CD8-positive, alpha-beta memory T cell (primary cell): ENCODE measurements at regions not wholly inside any gene's neighbourhood (a gene's known extent, or its start where the extent isn't known, plus 50 kb on each side); places are given as distances from the start of the nearest gene placed in this dataset.

ENCODE experiments used
- CTCF ChIA-PET: fragments of 350-600 bp; sonication (Branson Sonifier 250); formaldehyde crosslinking; loops from one replicate; lab custom pipeline; 2021; ENCODE audit warnings: antibody characterized with exemption; lab: Charles Lee
- POLR2A ChIA-PET: fragments of 350-600 bp; sonication (Branson Sonifier 250); formaldehyde crosslinking; loops from one replicate; lab custom pipeline; 2021; ENCODE audit warnings: antibody characterized with exemption; lab: Charles Lee
- DNase-seq, 5 donors: peaks; one replicate each; pipeline versions ENCODE4 v3.0.0 to v3.0.0-alpha.2; 2020 to 2022; ENCODE audit warnings: mixed read lengths in 1 of 5
- H3K27ac ChIP-seq: one replicate; pipeline ENCODE4 v1.7.0; 2013; ENCODE audit warnings: low read depth, mild to moderate bottlenecking, low read length, moderate library complexity
- H3K27me3 ChIP-seq: 2 replicates; pipeline ENCODE4 v1.7.0; 2013; ENCODE audit warnings: low read length, mild to moderate bottlenecking; ENCODE audit not compliant: insufficient read depth, poor library complexity, severe bottlenecking
- H3K36me3 ChIP-seq: 2 replicates; pipeline ENCODE4 v1.7.0; 2013; ENCODE audit warnings: mild to moderate bottlenecking, low read length, moderate library complexity; ENCODE audit not compliant: insufficient read depth
- H3K4me1 ChIP-seq: 2 replicates; pipeline ENCODE4 v1.7.0; 2013; ENCODE audit warnings: mild to moderate bottlenecking, low read length, moderate library complexity; ENCODE audit not compliant: insufficient read depth
- H3K4me3 ChIP-seq: 2 replicates; pipeline ENCODE4 v1.7.0; 2013; ENCODE audit warnings: mild to moderate bottlenecking, low read length
- H3K9me3 ChIP-seq: 2 replicates; pipeline ENCODE4 v1.7.0; 2013; ENCODE audit warnings: mild to moderate bottlenecking, low read length
- H3K27ac Mint-ChIP-seq, 8 donors: one replicate each; pipeline ENCODE4 v1.8.0; 2020 to 2021; ENCODE audit warnings: mixed read lengths in 8 of 8, mild to moderate bottlenecking in 6 of 8, inconsistent platforms in 3 of 8, moderate library complexity in 3 of 8
- H3K27me3 Mint-ChIP-seq, 2 donors: one replicate each; pipeline ENCODE4 v1.8.0; 2020 to 2021; ENCODE audit warnings: mixed read lengths in 2 of 2, mild to moderate bottlenecking in 1 of 2, moderate library complexity in 1 of 2
- H3K36me3 Mint-ChIP-seq, 3 donors: one replicate each; pipeline ENCODE4 v1.8.0; 2020 to 2021; ENCODE audit warnings: mixed read lengths in 3 of 3, inconsistent platforms in 1 of 3, mild to moderate bottlenecking in 1 of 3
- H3K4me1 Mint-ChIP-seq, 3 donors: one replicate each; pipeline ENCODE4 v1.8.0; 2020 to 2021; ENCODE audit warnings: mixed read lengths in 3 of 3, inconsistent platforms in 1 of 3, mild to moderate bottlenecking in 1 of 3
- H3K4me3 Mint-ChIP-seq, 7 donors: one replicate each; pipeline ENCODE4 v1.8.0; 2020 to 2021; ENCODE audit warnings: mixed read lengths in 7 of 7, mild to moderate bottlenecking in 6 of 7, moderate library complexity in 4 of 7, inconsistent platforms in 2 of 7
- H3K9me3 Mint-ChIP-seq, 5 donors: one replicate each; pipeline ENCODE4 v1.8.0; 2020 to 2022; ENCODE audit warnings: mixed read lengths in 5 of 5, mild to moderate bottlenecking in 3 of 5, moderate library complexity in 2 of 5, inconsistent platforms in 1 of 5

DNA sequence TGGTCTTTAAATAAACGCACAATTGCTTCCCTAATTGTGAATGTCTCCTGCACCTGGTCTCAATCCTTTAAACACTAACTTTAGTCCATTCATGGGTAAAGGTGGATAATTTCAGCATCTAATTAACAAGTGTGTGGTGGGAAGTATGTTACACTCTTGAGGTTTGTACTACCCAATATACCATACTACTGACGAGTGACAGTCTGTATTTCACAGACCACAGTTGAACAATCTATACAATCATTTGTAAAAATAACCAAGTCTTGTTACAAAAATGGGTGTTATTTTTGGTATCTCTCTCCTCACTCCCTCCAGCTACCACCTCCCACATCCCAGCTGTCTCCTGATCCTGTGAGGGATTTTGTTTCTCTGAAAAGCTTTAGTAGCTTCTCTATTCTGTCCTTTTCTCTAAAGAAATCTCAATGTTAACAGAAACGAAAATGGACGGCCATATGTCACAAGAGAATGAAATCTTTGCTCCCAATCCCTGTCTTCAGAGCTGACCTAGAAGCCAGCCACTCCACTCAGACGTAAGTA, 62.3 kb upstream of the ZNF366 start:
- Histone ChIP-seq H3K27ac (no peak overlapping the region), H3K4me1 (no peaks in the 10 kb centered on the region), H3K36me3 (no peaks in the 10 kb centered on the region), H3K4me3 (no peak overlapping the region), H3K27me3 (no peaks in the 10 kb centered on the region), H3K9me3 (no peaks in the 10 kb centered on the region)
- H3K4me1 Mint-ChIP-seq: no peaks in the 10 kb centered on the region
- no peak for DNase-seq
- CTCF ChIA-PET: no interaction called here
- POLR2A ChIA-PET: no interaction called here
- H3K27ac Mint-ChIP-seq: no peak overlapping the region
- H3K27me3 Mint-ChIP-seq: peaks cover 14 to 44% of the 10 kb centered on the region in 2 donors
- no peaks in the 10 kb centered on the region for H3K9me3 Mint-ChIP-seq
- H3K4me3 Mint-ChIP-seq: no peak overlapping the region
- no peaks in the 10 kb centered on the region for H3K36me3 Mint-ChIP-seq

DNA sequence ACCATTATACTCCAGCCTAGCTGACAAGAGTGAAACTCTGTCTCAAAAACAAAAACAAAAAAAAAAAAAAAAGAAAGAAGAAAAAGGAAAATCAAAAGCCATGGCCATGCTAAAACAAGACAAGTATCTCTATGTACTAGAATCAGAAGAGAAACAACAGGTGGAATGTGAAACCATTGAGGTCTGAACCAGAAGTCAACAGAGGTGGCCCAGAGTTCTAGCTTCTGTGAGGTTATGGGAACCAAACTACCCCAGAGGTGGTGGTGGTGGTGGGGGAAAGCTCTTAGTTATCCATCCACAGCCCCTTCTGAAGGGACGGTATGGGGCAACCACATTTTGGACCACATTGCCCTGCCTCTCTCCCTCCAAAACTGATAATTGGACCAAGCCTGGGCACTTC, 59.5 kb upstream of the ZNF366 start:
- H3K27me3 Mint-ChIP-seq: peaks cover 16 to 58% of the 10 kb centered on the region in 2 donors
- no peak for DNase-seq
- ChIA-PET POLR2A (no interaction called here), CTCF (interaction anchor here (1.0 kb wide), 1 partner anchor 25 kb away, joined by 3 read pairs; no protein-coding TSS in a partner anchor)
- H3K27me3 ChIP-seq: no peaks in the 10 kb centered on the region
- no peaks in the 10 kb centered on the region for H3K9me3 Mint-ChIP-seq
- H3K27ac Mint-ChIP-seq: no peak overlapping the region
- no peak overlapping the region for H3K27ac ChIP-seq
- no peaks in the 10 kb centered on the region for H3K9me3 ChIP-seq
- H3K4me1 ChIP-seq: no peaks in the 10 kb centered on the region
- H3K4me1 Mint-ChIP-seq: no peaks in the 10 kb centered on the region
- H3K4me3 Mint-ChIP-seq: no peak overlapping the region
- H3K36me3 Mint-ChIP-seq: no peaks in the 10 kb centered on the region
- H3K36me3 ChIP-seq: no peaks in the 10 kb centered on the region
- no peak overlapping the region for H3K4me3 ChIP-seq

DNA sequence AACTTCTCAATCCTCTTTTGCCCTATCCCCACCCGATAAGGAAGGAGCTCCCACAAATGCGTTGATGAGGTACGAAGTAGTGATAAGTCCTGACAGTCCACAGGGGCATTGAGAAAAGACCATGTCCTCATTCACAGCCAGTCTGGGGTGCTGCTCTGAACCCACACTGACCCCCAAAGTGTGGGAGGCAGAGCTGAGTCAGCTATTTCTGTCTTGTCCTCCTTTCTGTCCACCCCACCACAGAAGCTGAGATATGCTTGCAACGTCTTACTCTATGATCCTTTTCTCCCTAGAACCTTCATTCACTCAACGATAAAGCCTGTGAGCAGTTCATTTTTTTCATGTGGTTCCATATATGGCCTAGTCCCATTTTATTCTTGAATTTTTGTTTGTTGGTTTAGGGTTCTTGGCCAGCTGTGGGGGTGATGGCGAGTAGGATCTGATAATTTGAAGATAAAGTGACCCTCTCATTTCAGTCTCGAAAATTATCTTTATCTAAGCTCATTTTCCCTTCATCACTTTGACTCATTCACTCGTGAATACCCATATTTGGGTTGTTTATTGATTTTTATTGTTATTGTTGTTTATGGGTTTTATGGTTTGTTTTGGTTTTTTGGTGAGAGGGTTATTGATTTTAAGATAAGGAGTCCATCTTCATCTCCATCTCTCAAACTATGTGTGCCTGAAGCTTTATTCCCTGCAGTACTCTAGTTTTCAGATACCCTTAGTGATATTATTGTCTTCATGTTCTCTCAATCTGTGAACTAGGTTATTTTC, 58.5 kb upstream of the ZNF366 start:
- ChIA-PET CTCF (interaction anchor here (1.4 kb wide), 1 partner anchor 10 kb away, joined by 4 read pairs; no protein-coding TSS in a partner anchor), POLR2A (no interaction called here)
- Histone ChIP-seq H3K36me3 (no peaks in the 10 kb centered on the region), H3K4me3 (no peak overlapping the region), H3K27me3 (no peaks in the 10 kb centered on the region), H3K27ac (no peak overlapping the region), H3K4me1 (no peaks in the 10 kb centered on the region), H3K9me3 (no peaks in the 10 kb centered on the region)
- Mint-ChIP-seq H3K36me3 (no peaks in the 10 kb centered on the region), H3K27me3 (peaks cover 16 to 65% of the 10 kb centered on the region in 2 donors), H3K27ac (no peak overlapping the region), H3K4me1 (no peaks in the 10 kb centered on the region), H3K9me3 (no peaks in the 10 kb centered on the region), H3K4me3 (no peak overlapping the region)
- no peak for DNase-seq

DNA sequence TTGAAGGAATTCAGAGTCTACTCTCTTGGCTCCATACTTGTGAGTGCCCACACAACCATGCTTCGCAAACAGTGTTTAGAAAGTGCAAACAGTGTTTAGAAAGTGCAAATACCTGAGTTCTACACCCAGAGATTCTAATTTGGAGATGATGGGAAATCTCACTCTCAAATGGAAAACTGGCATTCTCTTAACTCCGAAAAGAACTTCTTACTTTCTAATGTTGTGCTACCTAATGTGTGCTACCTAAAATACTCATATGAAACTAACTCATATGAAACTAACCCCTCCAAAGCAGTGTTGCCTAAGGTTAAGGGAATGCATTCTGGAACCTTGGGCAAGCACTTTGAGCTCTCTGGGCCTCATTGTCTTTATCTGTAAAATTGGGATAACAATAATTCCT, 55.5 kb upstream of the ZNF366 start:
- H3K9me3 Mint-ChIP-seq: no peaks in the 10 kb centered on the region
- H3K4me1 Mint-ChIP-seq: no peaks in the 10 kb centered on the region
- no peaks in the 10 kb centered on the region for H3K36me3 Mint-ChIP-seq
- no peaks in the 10 kb centered on the region for H3K4me1 ChIP-seq
- no peak overlapping the region for H3K4me3 ChIP-seq
- H3K27ac ChIP-seq: no peak overlapping the region
- no peak overlapping the region for H3K4me3 Mint-ChIP-seq
- no peak overlapping the region for H3K27ac Mint-ChIP-seq
- ChIA-PET CTCF (no interaction called here), POLR2A (no interaction called here)
- no peaks in the 10 kb centered on the region for H3K9me3 ChIP-seq
- DNase-seq: no peak
- peaks cover 9 to 60% of the 10 kb centered on the region in 2 donors for H3K27me3 Mint-ChIP-seq
- no peaks in the 10 kb centered on the region for H3K27me3 ChIP-seq
- H3K36me3 ChIP-seq: no peaks in the 10 kb centered on the region

DNA sequence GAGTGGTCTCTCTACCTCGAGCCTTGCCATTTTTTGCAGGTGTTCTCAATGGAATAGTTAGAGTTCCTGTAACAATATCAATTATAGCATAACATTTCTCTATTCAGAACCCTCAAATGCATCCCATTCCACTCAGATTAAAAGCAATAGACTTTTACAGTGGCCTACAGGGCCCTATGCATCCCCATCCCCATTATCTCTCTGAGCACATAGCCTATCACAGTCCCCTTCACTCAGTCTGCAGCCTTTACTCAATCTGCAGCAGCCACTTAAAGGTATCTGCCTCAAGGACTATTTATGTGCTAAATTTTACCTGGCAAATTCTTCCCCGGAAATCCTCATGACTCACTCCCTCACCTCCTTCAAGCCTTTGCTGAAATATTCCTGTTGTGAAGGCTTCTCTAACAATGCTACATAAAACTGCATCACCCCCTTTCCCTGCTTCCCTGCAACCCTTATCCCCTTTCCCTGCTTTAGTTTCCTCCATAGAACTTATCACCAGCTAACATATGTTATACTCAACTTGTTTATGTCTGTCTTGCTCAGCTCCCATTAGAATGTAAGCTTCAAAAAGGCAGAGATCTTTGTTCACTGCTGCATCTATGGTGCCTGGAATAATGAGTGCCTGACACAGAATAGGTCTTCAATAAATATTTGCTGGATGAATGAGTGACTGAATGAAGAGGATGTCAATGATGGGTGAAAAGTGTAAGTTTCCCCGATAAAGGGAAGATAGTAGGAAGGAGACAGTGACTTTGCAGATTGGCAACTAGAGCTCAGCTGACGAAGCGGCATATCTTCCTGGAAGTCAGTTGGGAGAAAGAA, 54.1 kb upstream of the ZNF366 start:
- Histone ChIP-seq H3K27ac (no peak overlapping the region), H3K9me3 (no peaks in the 10 kb centered on the region), H3K4me1 (no peaks in the 10 kb centered on the region), H3K36me3 (no peaks in the 10 kb centered on the region), H3K4me3 (no peak overlapping the region), H3K27me3 (no peaks in the 10 kb centered on the region)
- Mint-ChIP-seq H3K4me3 (no peak overlapping the region), H3K9me3 (no peaks in the 10 kb centered on the region), H3K36me3 (no peaks in the 10 kb centered on the region), H3K4me1 (peaks cover 6 to 9% (median 8%) of the 10 kb centered on the region in 3 donors), H3K27ac (no peak overlapping the region), H3K27me3 (peaks cover 15 to 63% of the 10 kb centered on the region in 2 donors)
- ChIA-PET POLR2A (no interaction called here), CTCF (interaction anchor here (1.4 kb wide), 1 partner anchor 20 kb away, joined by 3 read pairs; no protein-coding TSS in a partner anchor)
- DNase-seq: no peak

DNA sequence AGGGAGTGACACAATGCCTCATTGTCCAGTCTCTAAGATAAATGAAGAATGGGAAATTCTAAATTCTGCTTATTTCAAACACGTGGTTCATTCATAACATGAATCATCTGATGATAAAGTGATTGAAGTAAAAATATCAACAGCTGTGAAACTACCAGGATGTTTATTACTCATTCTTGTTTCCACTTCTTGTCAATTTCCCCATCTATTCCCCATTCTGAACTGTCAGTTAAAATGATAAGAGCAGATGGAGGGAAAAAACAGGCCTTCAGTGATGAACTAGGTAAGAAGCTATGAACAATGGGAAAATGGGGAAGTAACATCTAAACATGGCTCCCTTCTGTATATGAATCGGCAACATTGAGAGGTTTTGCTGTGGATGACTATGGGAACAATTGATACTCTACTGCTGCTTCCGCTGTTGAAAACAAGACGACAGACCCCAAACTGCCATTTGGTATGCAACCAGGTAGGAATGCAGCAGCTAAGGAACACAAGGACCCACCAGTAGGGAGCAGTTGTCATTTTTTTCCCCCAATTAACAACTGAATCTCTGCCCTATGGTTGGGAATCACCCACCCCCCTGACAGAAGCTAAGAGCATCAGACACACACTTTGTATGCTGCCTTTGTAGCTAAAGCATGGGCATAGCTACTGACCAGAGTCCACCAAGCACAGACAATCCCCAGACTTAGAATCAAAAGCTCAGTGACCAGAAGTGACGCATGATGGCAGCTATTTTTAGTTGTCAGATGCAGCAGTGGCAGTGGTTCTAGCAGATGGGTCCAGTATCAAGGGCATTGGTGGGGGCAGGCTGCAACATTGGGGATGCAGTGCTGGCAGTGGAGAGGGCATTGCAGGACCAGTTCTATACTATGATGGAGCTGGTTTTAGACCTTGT, 52.9 kb upstream of the ZNF366 start:
- Histone ChIP-seq H3K27me3 (no peaks in the 10 kb centered on the region), H3K4me3 (no peak overlapping the region), H3K36me3 (no peaks in the 10 kb centered on the region), H3K4me1 (no peaks in the 10 kb centered on the region), H3K27ac (no peak overlapping the region), H3K9me3 (no peaks in the 10 kb centered on the region)
- no peaks in the 10 kb centered on the region for H3K36me3 Mint-ChIP-seq
- H3K4me3 Mint-ChIP-seq: no peak overlapping the region
- ChIA-PET POLR2A (no interaction called here), CTCF (interaction anchor here (1.4 kb wide), 1 partner anchor 19 kb away, joined by 3 read pairs; no protein-coding TSS in a partner anchor)
- H3K27ac Mint-ChIP-seq: no peak overlapping the region
- DNase-seq: no peak
- peaks cover 17 to 65% of the 10 kb centered on the region in 2 donors for H3K27me3 Mint-ChIP-seq
- no peaks in the 10 kb centered on the region for H3K9me3 Mint-ChIP-seq
- peaks cover 7 to 13% (median 12%) of the 10 kb centered on the region in 3 donors for H3K4me1 Mint-ChIP-seq

DNA sequence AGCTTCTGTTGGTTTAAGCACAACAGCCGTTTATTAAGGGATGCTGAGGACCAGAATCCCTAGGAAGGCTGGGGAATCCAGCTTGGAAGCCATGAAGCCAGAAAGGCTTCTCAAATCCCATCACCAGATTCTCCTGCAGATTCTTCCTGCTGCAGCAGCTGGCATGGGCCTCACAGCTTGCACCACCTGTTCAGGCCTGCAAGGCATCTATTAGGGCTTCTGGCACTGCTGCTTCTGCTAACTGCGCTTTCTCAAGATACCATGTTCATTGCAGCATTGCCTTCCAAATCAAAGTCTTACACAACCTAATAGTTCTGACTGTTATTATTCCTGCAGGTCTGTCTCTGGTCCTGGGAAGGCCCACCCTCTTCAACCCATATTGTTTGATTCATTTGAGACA, 51.2 kb upstream of the ZNF366 start:
- CTCF ChIA-PET: no interaction called here
- H3K9me3 ChIP-seq: no peaks in the 10 kb centered on the region
- Mint-ChIP-seq H3K4me1 (peaks cover 7 to 13% (median 12%) of the 10 kb centered on the region in 3 donors), H3K9me3 (no peaks in the 10 kb centered on the region), H3K27ac (no peak overlapping the region), H3K27me3 (peaks cover 17 to 62% of the 10 kb centered on the region in 2 donors), H3K36me3 (no peaks in the 10 kb centered on the region), H3K4me3 (no peak overlapping the region)
- no peaks in the 10 kb centered on the region for H3K4me1 ChIP-seq
- no peak overlapping the region for H3K27ac ChIP-seq
- DNase-seq: no peak
- no peak overlapping the region for H3K4me3 ChIP-seq
- POLR2A ChIA-PET: no interaction called here
- H3K27me3 ChIP-seq: no peaks in the 10 kb centered on the region
- H3K36me3 ChIP-seq: no peaks in the 10 kb centered on the region
